Prostate gland (tissue), 2 donors: ENCODE measurements at regions not wholly inside any gene's neighbourhood (a gene's known extent, or its start where the extent isn't known, plus 50 kb on each side); places are given as distances from the start of the nearest gene placed in this dataset.

Experiments used
- CTCF ChIP-seq, 4 experiments: fragments of 200-600 bp in 2 of 4; fragments of 450-650 bp in 2 of 4; sonication (generic) in 2 of 4; IDR thresholded peaks; 1 replicate in 3 of 4; 2 replicates in 1 of 4; pipeline ENCODE4 v1.5.1; 2016 to 2019; ENCODE audit warnings: antibody characterized with exemption in 4 of 4, mild to moderate bottlenecking in 2 of 4, moderate library complexity in 2 of 4
- POLR2A ChIP-seq: fragments of 450-650 bp; IDR thresholded peaks from one replicate; pipeline ENCODE4 v1.6.1; 2016; ENCODE audit warnings: antibody characterized with exemption, mild to moderate bottlenecking
- POLR2AphosphoS5 ChIP-seq: sonication (generic); formaldehyde crosslinking; IDR thresholded peaks from one replicate; pipeline ENCODE4 v1.6.1; 2017; ENCODE audit warnings: antibody characterized with exemption

GRCh38 chr22:49133541-49133940, 694.1 kb downstream of the BRD1 start:
- TF ChIP-seq CTCF (IDR thresholded peaks at IDR 0.05) (no peak), POLR2AphosphoS5 (no peak), POLR2A (no peak)
